HL-60 (cell line): ENCODE measurements at regions not wholly inside any gene's neighbourhood (a gene's known extent, or its start where the extent isn't known, plus 50 kb on each side); places are given as distances from the start of the nearest gene placed in this dataset.

ENCODE experiments used
- CTCF ChIP-seq: IDR thresholded peaks from one replicate; pipeline ENCODE4 v1.5.1; 2011; ENCODE audit warnings: low read length, control low read depth, inconsistent platforms; ENCODE audit not compliant: insufficient read depth
- GABPA ChIP-seq: IDR thresholded peaks from 2 replicates; pipeline ENCODE4 v1.6.1; 2012; ENCODE audit warnings: low read depth
- POLR2AphosphoS5 ChIP-seq: IDR thresholded peaks from 2 replicates; pipeline ENCODE4 v1.6.1; 2012; ENCODE audit warnings: low read depth
- SPI1 ChIP-seq: IDR thresholded peaks from 2 replicates; pipeline ENCODE4 v1.6.1; 2012; ENCODE audit warnings: low read depth, mild to moderate bottlenecking, borderline replicate concordance

- TF ChIP-seq POLR2AphosphoS5: no peak
- TF ChIP-seq CTCF: no peak
- no peak for TF ChIP-seq SPI1
- no peak for TF ChIP-seq GABPA
Measured at GRCh38 chr10:89916468-89917215, 215.3 kb downstream of the KIF20B start.
